Subcutaneous abdominal adipose tissue (tissue), 5 donors: ENCODE measurements at regions not wholly inside any gene's neighbourhood (a gene's known extent, or its start where the extent isn't known, plus 50 kb on each side); places are given as distances from the start of the nearest gene placed in this dataset.
A peak's percentile ranks its signal among the peaks of the same experiment; 100 is the strongest.

Experiments
- H3K27ac ChIP-seq: one replicate; pipeline ENCODE4 v1.7.0; 2013; ENCODE audit warnings: low read depth, mild to moderate bottlenecking, inconsistent platforms, low read length, moderate library complexity
- H3K27me3 ChIP-seq, 5 donors: one replicate each; pipeline ENCODE4 v1.7.0; 2013; ENCODE audit warnings: low read length in 5 of 5, inconsistent platforms in 1 of 5; ENCODE audit not compliant: control insufficient read depth in 5 of 5, insufficient read depth in 4 of 5
- H3K36me3 ChIP-seq, 5 donors: one replicate each; pipeline ENCODE4 v1.7.0; 2013; ENCODE audit warnings: low read length in 5 of 5; ENCODE audit not compliant: control insufficient read depth in 5 of 5, insufficient read depth in 5 of 5
- H3K4me1 ChIP-seq, 5 donors: one replicate each; pipeline ENCODE4 v1.7.0; 2013; ENCODE audit warnings: low read length in 5 of 5, mild to moderate bottlenecking in 3 of 5, moderate library complexity in 1 of 5; ENCODE audit not compliant: control insufficient read depth in 5 of 5, insufficient read depth in 5 of 5
- H3K4me3 ChIP-seq, 5 donors: one replicate each; pipeline ENCODE4 v1.7.0; 2013; ENCODE audit warnings: low read length in 5 of 5, low read depth in 1 of 5
- H3K9ac ChIP-seq, 5 donors: one replicate each; pipeline ENCODE4 v1.7.0; 2013; ENCODE audit warnings: low read length in 5 of 5, mild to moderate bottlenecking in 4 of 5, moderate library complexity in 3 of 5
- H3K9me3 ChIP-seq, 5 donors: one replicate each; pipeline ENCODE4 v1.7.0; 2013; ENCODE audit warnings: low read length in 5 of 5; ENCODE audit not compliant: control insufficient read depth in 5 of 5
- donor health status: healthy.
- donor health status: healthy.
- donor health status: healthy.
- donor health status: healthy.
- donor health status: healthy.

DNA sequence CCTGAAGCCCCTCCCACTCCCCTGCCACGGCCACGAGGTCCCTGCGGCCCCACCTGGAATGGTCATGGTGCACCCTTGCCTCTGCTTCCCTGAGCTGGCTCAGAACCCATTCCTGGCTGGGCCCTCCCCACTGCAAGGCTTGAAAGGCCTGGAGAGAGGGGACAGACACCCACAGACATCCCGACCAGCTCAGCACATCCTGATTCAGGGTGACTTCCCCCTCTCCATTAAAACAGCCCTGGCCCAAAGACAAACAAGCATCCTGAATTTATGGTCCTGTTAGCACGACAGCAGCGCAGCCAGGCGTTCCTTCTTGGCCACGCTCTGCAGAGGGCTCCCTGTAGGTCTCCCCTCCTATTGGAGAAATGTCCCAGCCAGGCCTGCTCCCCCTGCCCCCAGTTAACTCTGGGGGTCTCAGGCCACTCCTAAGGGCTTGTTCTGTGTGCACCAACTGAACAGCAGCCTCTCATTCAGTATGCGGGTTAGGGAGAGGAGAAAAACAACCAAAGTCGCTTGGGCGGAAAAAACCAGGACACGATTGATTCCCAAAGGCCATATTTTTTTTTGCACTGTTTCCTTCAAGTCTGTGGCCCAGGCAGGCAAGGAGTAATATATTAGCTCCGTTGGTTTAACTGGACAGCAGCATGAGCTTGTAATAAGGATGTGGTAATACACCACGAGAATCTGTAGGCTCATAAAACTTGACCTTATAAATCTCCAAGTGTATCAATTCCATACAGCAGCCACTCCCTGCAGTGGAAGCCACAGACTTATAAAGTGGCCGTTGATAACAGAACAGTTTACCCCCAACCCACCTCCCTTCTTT lies 106.7 kb upstream of the MSX1 start:
- no peaks in the 10 kb centered on the region for H3K36me3 ChIP-seq
- peaks cover 0 to 4% (median 3%) of the 10 kb centered on the region in 5 donors for H3K9me3 ChIP-seq
- H3K4me1 ChIP-seq, result no peaks in the 10 kb centered on the region
- peaks cover 0 to 25% (median 13%) of the 10 kb centered on the region in 5 donors for H3K27me3 ChIP-seq
- H3K27ac ChIP-seq, result no peak overlapping the region
- H3K4me3 ChIP-seq, result no peak overlapping the region
- H3K9ac ChIP-seq, result no peak overlapping the region

DNA sequence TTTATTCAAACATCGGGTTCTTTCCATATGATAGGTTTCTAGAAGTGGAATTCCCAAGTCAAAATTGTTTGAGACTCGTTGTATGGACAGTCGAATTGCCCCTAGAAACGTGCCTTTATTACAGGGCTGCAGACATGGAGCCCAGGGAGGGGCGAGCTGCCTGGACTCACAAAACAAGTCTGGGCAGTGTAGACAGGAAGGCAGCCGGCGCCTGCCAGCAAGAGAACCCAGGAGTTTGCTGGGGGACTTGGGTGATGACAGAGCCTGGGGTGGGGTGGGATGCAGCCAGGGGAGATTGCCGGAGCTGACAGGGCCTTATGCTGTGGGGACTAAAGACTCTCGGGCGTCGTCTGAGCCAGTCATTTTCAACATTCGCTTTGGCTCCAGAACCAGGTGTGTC lies 107.4 kb upstream of the MSX1 start:
- Histone ChIP-seq H3K9ac (no peak overlapping the region), H3K27ac (no peak overlapping the region)

DNA sequence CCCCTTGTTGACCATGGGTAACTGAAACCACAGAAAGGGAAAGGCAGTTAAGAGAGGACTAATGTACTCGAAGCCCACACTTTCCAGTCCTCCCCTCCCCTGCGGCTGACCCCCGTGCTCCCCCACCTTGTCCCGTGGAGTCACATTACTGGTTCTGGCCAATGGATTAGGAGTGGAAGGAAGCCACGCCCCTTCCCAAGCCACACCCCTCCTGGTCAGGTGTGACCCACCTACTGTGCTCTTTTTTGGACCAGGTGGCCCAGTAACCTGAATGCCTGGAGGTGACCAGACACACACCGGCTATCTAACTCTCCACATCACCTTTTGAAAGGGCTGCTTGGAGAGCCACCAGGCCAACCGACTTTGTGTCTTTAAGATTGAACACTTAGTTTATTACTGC lies 109.3 kb upstream of the MSX1 start:
- Histone ChIP-seq H3K4me3 (no peak overlapping the region), H3K27me3 (peaks cover 0 to 25% (median 13%) of the 10 kb centered on the region in 5 donors), H3K9ac (no peak overlapping the region), H3K27ac (no peak overlapping the region), H3K9me3 (peaks cover 7 to 22% (median 19%) of the 10 kb centered on the region in 5 donors), H3K36me3 (no peaks in the 10 kb centered on the region), H3K4me1 (no peaks in the 10 kb centered on the region)

More for the DNA sequence above, 107.4 kb upstream of the MSX1 start:
- peaks cover 0 to 25% (median 13%) of the 10 kb centered on the region in 5 donors for H3K27me3 ChIP-seq
- no peaks in the 10 kb centered on the region for H3K36me3 ChIP-seq
- H3K9me3 ChIP-seq, result peaks cover 0 to 11% (median 8%) of the 10 kb centered on the region in 5 donors
- no peaks in the 10 kb centered on the region for H3K4me1 ChIP-seq
- H3K4me3 ChIP-seq, result no peak overlapping the region

DNA sequence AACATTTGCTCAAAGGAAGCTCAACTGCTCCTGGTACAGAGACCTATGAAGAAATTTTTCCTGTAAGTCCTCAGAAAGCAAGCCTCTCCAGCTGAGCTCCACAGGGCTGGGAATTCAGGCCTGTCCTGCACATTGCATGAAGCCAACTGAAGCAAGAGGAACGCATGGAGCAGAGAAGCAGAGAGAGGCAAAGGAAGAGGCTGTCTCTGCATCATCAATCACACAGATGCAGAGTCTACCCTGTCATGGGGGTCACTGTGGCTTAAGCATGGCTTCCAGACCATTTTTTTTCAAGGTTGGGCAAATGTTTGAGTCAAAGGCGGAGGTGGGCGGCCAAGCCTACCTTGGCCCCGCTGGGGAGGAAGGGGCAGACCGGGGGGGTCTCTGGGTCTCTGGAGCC lies 110.3 kb upstream of the MSX1 start:
- no peaks in the 10 kb centered on the region for H3K4me1 ChIP-seq
- H3K4me3 ChIP-seq, result no peak overlapping the region
- H3K9me3 ChIP-seq, result peaks cover 10 to 33% (median 28%) of the 10 kb centered on the region in 5 donors
- no peak overlapping the region for H3K27ac ChIP-seq
- peaks cover 0 to 25% (median 15%) of the 10 kb centered on the region in 5 donors for H3K27me3 ChIP-seq
- H3K9ac ChIP-seq, result no peak overlapping the region
- no peaks in the 10 kb centered on the region for H3K36me3 ChIP-seq

DNA sequence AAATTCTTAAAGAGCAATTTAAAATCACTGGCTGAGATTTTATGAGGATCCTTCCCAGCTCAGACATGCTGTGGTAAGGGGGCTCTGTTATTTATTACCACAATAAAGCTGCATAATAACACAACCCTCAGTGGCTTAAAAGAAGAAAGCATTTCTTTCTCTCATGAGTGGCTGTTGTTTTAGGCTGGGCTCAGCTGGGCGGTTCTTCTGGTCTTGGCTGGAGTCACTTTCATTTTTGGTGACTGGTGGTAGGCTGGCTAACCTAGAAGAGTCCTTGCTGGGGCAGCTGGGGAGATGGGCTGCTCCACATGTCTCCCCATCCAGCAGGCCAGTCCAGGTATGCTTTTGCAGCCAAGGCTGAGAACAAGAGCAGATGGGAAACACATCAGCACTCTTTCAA lies 113.0 kb upstream of the MSX1 start:
- peaks cover 10 to 37% (median 29%) of the 10 kb centered on the region in 5 donors for H3K9me3 ChIP-seq
- H3K36me3 ChIP-seq, result no peaks in the 10 kb centered on the region
- no peak overlapping the region for H3K9ac ChIP-seq
- H3K27ac ChIP-seq, result no peak overlapping the region
- H3K27me3 ChIP-seq, result peaks cover 0 to 12% (median 6%) of the 10 kb centered on the region in 5 donors
- H3K4me1 ChIP-seq, result no peaks in the 10 kb centered on the region
- H3K4me3 ChIP-seq, result peak overlapping the region in 2 of 5 donors; percentile 0 to 29

DNA sequence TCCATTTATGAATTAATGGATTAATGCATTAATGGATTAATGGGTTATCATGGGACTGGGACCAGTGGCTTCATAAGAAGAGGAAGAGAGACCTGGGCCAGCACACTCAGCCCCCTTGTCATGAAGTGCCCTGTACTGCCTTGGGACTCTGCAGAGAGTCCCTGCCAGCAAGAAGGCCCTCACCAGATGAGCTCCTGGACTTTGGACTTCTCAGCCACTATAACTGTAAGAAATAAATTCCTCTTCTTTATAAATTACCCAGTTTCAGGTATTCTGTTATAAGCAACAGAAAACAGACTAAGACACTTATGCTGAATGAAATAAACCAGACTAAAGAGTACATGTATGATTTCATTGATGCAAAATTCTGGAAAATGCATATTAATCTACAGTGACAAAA lies 119.4 kb upstream of the MSX1 start:
- peaks cover 0 to 5% (median 2%) of the 10 kb centered on the region in 5 donors for H3K27me3 ChIP-seq
- H3K4me1 ChIP-seq, result peaks cover 0 to 10% (median 4%) of the 10 kb centered on the region in 5 donors
- no peak overlapping the region for H3K4me3 ChIP-seq
- H3K27ac ChIP-seq, result no peak overlapping the region
- H3K9me3 ChIP-seq, result peaks cover 2 to 13% (median 11%) of the 10 kb centered on the region in 5 donors
- no peak overlapping the region for H3K9ac ChIP-seq
- H3K36me3 ChIP-seq, result no peaks in the 10 kb centered on the region

DNA sequence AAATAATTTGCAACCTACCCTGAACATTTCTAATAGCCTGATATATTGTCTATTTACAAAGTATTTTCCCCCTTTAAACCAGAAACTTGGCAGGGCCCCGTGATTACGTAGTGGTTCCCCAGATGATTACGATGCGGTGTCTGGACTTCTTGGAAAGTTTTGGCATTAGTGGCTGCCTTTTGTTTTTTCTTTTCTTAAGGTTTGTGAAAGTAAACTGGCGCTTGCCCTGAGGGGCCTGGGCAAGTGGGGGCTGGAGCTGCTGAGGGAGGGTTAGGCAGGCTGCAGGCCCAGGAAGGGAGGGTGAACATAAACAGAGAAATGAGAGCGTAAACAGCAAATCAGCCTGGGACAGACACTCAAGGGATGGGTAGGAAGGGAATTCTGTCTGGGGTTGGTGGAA lies 123.6 kb upstream of the MSX1 start:
- no peaks in the 10 kb centered on the region for H3K36me3 ChIP-seq
- no peak overlapping the region for H3K4me3 ChIP-seq
- peaks cover 0 to 12% (median 4%) of the 10 kb centered on the region in 5 donors for H3K4me1 ChIP-seq
- H3K9ac ChIP-seq, result no peak overlapping the region
- H3K9me3 ChIP-seq, result no peaks in the 10 kb centered on the region
- peaks cover 0 to 7% (median 4%) of the 10 kb centered on the region in 5 donors for H3K27me3 ChIP-seq
- no peak overlapping the region for H3K27ac ChIP-seq

DNA sequence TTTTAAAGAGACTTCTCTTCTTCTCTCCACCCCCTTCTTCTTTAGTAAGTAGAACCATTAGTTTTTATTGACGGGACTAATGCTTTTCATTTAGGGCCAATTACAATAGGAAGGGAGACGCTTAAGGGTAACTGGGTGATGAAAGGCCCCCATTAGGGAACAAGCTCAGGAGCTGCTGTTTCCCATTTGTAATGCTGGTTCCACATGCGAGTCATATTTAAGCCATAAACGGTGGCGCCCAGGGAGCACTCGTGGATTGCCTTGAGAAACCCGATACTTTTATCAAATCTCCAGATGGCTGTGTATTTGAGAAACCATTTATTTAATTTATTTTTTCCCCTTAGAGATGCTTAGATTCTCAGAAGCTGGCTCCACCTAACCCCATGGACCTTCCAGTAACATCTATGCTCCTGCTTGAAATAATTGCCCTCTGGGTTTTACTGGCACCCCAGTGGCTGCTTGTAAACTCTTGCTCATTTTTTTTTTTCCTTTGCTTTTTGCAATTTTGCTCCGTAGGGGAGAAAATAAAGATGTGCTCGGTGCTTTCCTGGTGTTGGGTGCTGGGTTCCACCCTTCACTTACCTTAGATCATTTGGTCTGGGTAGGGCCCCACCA lies 124.2 kb upstream of the MSX1 start:
- Histone ChIP-seq H3K36me3 (no peaks in the 10 kb centered on the region), H3K4me3 (no peak overlapping the region), H3K9me3 (no peaks in the 10 kb centered on the region), H3K4me1 (peaks cover 0 to 12% (median 4%) of the 10 kb centered on the region in 5 donors), H3K27ac (no peak overlapping the region), H3K27me3 (peaks cover 0 to 7% (median 4%) of the 10 kb centered on the region in 5 donors), H3K9ac (no peak overlapping the region)

DNA sequence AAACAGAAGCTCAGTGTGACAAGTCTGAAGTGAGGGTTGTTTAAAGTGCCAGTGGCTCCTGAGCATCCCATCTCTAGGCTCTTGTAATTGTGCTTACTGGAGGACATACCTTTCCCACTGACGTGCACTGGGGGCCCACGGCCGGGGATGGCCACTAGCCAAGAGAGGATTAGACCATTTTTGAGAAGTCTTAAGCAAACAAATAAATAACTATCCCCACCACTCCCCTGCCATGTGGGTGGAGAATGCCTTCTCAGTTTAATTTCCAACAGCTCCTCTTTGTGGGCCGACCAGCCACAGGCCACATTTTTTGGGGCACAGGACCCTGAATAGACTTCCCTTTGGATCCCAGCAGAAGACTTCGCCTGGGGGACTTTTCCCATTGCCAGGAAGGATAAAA lies 125.0 kb upstream of the MSX1 start:
- Histone ChIP-seq H3K4me3 (no peak overlapping the region), H3K27me3 (peaks cover 0 to 7% (median 4%) of the 10 kb centered on the region in 5 donors), H3K9ac (no peak overlapping the region), H3K9me3 (no peaks in the 10 kb centered on the region), H3K36me3 (no peaks in the 10 kb centered on the region), H3K4me1 (peaks cover 0 to 12% (median 4%) of the 10 kb centered on the region in 5 donors), H3K27ac (no peak overlapping the region)

DNA sequence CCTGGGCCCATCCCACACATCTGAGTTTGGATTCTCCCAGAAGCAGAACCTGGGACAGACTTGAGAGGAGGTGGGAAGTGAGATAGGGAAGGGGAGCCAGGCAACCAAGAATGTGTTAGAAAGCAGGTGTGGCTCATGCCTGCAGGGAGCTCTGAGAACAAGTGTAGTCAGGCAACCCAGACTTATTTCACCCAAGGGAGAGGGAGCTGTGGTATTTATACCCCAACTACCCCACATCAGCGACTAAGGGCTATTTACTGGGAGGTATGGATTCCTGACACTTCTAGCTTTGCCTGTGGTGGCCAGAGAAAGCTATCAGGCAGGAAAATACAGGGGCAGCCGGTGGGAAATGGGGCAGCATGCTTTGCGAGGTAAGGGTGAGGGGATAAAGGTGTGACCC lies 125.8 kb upstream of the MSX1 start:
- H3K4me3 ChIP-seq, result no peak overlapping the region
- H3K4me1 ChIP-seq, result peaks cover 0 to 12% (median 4%) of the 10 kb centered on the region in 5 donors
- H3K9me3 ChIP-seq, result no peaks in the 10 kb centered on the region
- H3K36me3 ChIP-seq, result no peaks in the 10 kb centered on the region
- peaks cover 0 to 7% (median 5%) of the 10 kb centered on the region in 5 donors for H3K27me3 ChIP-seq
- H3K27ac ChIP-seq, result no peak overlapping the region
- no peak overlapping the region for H3K9ac ChIP-seq
